ENCODE measurements at regions not wholly inside any gene's neighbourhood (a gene's known extent, or its start where the extent isn't known, plus 50 kb on each side); places are given as distances from the start of the nearest gene placed in this dataset.
"Not testable (repeated sequence)": the region's sequence is repeated elsewhere in the genome, so short reads cannot be mapped to it uniquely, and the experiment has no call there.

- H3K36me3 Mint-ChIP-seq; H3K27ac ChIP-seq (ENCODE audit: low read length); H3K27ac Mint-ChIP-seq; H3K36me3 ChIP-seq (ENCODE audit: control insufficient read depth, insufficient read depth, low read length); ATAC-seq; DNase-seq; H3K27me3 ChIP-seq (ENCODE audit: control insufficient read depth, insufficient read depth, low read length); H3K4me1 Mint-ChIP-seq; H3K4me1 ChIP-seq (ENCODE audit: control insufficient read depth, insufficient read depth, low read length); H3K4me3 ChIP-seq (ENCODE audit: low read length); H3K27me3 Mint-ChIP-seq (ENCODE audit: low read depth in 2 of 2); H3K9me3 ChIP-seq (ENCODE audit: control insufficient read depth, insufficient read depth, low read length); intact Hi-C loops (cut with micrococcal nuclease); H3K9me3 Mint-ChIP-seq: not testable (repeated sequence)
- peak overlapping the region; percentile 13 for H3K4me3 Mint-ChIP-seq
- WGBS (ENCODE audit: insufficient coverage) = 95% methylated on average over 46 of the region's 46 CpGs
Measured at GRCh38 chr7:152538346-152539189, 102.8 kb upstream of the KMT2C start.

DNA sequence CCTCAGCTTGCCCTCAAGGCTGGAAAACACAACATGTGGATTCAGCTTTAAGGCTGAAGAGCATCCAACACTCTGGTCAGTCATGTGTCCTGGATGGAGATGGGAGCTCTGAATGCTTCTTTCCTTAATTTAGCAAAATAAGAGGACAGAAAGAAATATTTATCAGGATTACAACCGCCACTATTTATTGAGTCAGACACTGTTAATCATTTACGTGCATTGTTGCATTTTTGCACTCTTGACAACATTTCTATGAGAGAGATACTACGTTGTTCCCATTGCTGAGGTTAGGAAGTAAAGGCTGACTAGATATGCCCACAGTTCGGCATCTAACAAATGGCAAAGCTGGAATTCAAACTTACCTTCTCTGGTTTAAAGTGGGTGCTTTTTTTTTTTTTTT is 101.8 kb upstream of the KMT2C start:
- H3K4me1 ChIP-seq (ENCODE audit: control insufficient read depth, insufficient read depth, low read length) = no peaks in the 10 kb centered on the region
- no peak overlapping the region for H3K27ac ChIP-seq (ENCODE audit: low read length)
- Mint-ChIP-seq H3K27ac (no peak overlapping the region), H3K4me1 (no peaks in the 10 kb centered on the region), H3K27me3 (ENCODE audit: low read depth in 2 of 2) (no peaks in the 10 kb centered on the region), H3K9me3 (no peaks in the 10 kb centered on the region), H3K36me3 (no peaks in the 10 kb centered on the region), H3K4me3 (no peak overlapping the region)
- WGBS (ENCODE audit: insufficient coverage) = 61% methylated on average over 3 of the region's 4 CpGs
- no peaks in the 10 kb centered on the region for H3K27me3 ChIP-seq (ENCODE audit: control insufficient read depth, insufficient read depth, low read length)
- DNase-seq = no peak
- H3K36me3 ChIP-seq (ENCODE audit: control insufficient read depth, insufficient read depth, low read length) = no peaks in the 10 kb centered on the region
- no peak for ATAC-seq
- no peaks in the 10 kb centered on the region for H3K9me3 ChIP-seq (ENCODE audit: control insufficient read depth, insufficient read depth, low read length)
- TF ChIP-seq CTCF (IDR thresholded peaks at IDR 0.05) = no peak
- H3K4me3 ChIP-seq (ENCODE audit: low read length) = no peak overlapping the region
- intact Hi-C loops (cut with micrococcal nuclease) = no loop called here

DNA sequence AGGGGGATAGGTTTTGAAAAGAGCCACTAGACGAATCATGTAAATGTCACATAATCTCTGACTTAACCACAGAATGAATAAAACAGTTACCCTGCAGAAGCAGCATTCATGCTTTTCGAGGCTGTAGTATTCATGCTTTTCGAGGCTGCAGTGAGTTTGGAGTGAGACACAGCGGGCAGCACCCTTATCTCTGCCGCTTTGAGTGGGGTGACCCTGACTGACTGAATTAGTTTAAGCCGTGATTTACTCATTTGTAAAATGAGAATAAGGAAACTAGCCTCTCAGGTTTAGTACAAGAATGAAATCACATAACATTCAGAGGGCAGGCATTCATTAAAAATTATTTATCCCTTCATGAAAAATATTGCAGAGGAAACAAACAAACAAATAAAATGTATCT is 92.8 kb upstream of the KMT2C start:
- Mint-ChIP-seq H3K9me3 (no peaks in the 10 kb centered on the region), H3K27me3 (ENCODE audit: low read depth in 2 of 2) (peaks cover 0 to 3% of the 10 kb centered on the region in 2 donors), H3K27ac (no peak overlapping the region), H3K36me3 (no peaks in the 10 kb centered on the region), H3K4me1 (no peaks in the 10 kb centered on the region), H3K4me3 (no peak overlapping the region)
- ATAC-seq = no peak
- TF ChIP-seq CTCF (IDR thresholded peaks at IDR 0.05) = no peak
- intact Hi-C loops (cut with micrococcal nuclease) = no loop called here
- DNase-seq = no peak
- Histone ChIP-seq H3K27me3 (ENCODE audit: control insufficient read depth, insufficient read depth, low read length) (no peaks in the 10 kb centered on the region), H3K9me3 (ENCODE audit: control insufficient read depth, insufficient read depth, low read length) (no peaks in the 10 kb centered on the region), H3K4me1 (ENCODE audit: control insufficient read depth, insufficient read depth, low read length) (no peaks in the 10 kb centered on the region), H3K4me3 (ENCODE audit: low read length) (no peak overlapping the region), H3K27ac (ENCODE audit: low read length) (no peak overlapping the region), H3K36me3 (ENCODE audit: control insufficient read depth, insufficient read depth, low read length) (no peaks in the 10 kb centered on the region)
- 59% methylated on average over 5 of the region's 6 CpGs for WGBS (ENCODE audit: insufficient coverage)

GRCh38 chr7:152527610-152528032 is 91.8 kb upstream of the KMT2C start:
- H3K4me1 Mint-ChIP-seq = no peaks in the 10 kb centered on the region
- H3K36me3 Mint-ChIP-seq = no peaks in the 10 kb centered on the region
- Histone ChIP-seq H3K27me3 (ENCODE audit: control insufficient read depth, insufficient read depth, low read length) (no peaks in the 10 kb centered on the region), H3K36me3 (ENCODE audit: control insufficient read depth, insufficient read depth, low read length) (no peaks in the 10 kb centered on the region), H3K4me3 (ENCODE audit: low read length) (no peak overlapping the region), H3K27ac (ENCODE audit: low read length) (no peak overlapping the region), H3K4me1 (ENCODE audit: control insufficient read depth, insufficient read depth, low read length) (no peaks in the 10 kb centered on the region), H3K9me3 (ENCODE audit: control insufficient read depth, insufficient read depth, low read length) (no peaks in the 10 kb centered on the region)
- WGBS (ENCODE audit: insufficient coverage) = 78% methylated on average over 7 of the region's 7 CpGs
- no peak for ATAC-seq
- no peak overlapping the region for H3K4me3 Mint-ChIP-seq
- H3K27ac Mint-ChIP-seq = no peak overlapping the region
- intact Hi-C loops (cut with micrococcal nuclease) = no loop called here
- no peak for TF ChIP-seq CTCF (IDR thresholded peaks at IDR 0.05)
- no peak for DNase-seq
- H3K9me3 Mint-ChIP-seq = no peaks in the 10 kb centered on the region
- peaks cover 0 to 6% of the 10 kb centered on the region in 2 donors for H3K27me3 Mint-ChIP-seq (ENCODE audit: low read depth in 2 of 2)
